ENCODE measurements at regions not wholly inside any gene's neighbourhood (a gene's known extent, or its start where the extent isn't known, plus 50 kb on each side); places are given as distances from the start of the nearest gene placed in this dataset.
"Not testable (repeated sequence)": the region's sequence is repeated elsewhere in the genome, so short reads cannot be mapped to it uniquely, and the experiment has no call there.

GRCh38 chr13:111584101-111584672 is 263.7 kb downstream of the TEX29 start:
- DNase-seq (ENCODE audit: low read depth in 2 of 2, low spot score in 1 of 2) = no peak

GRCh38 chr13:111584870-111585269 is 264.4 kb downstream of the TEX29 start:
- no peak for DNase-seq (ENCODE audit: low read depth in 2 of 2, low spot score in 1 of 2)

GRCh38 chr13:111586291-111586690 is 265.8 kb downstream of the TEX29 start:
- DNase-seq (ENCODE audit: low read depth in 2 of 2, low spot score in 1 of 2) = no peak

GRCh38 chr13:111587249-111587648 is 266.8 kb downstream of the TEX29 start:
- DNase-seq (ENCODE audit: low read depth in 2 of 2, low spot score in 1 of 2) = no peak

GRCh38 chr13:111589321-111589720 is 268.9 kb downstream of the TEX29 start:
- DNase-seq (ENCODE audit: low read depth in 2 of 2, low spot score in 1 of 2) = no peak

- DNase-seq (ENCODE audit: low read depth in 2 of 2, low spot score in 1 of 2) = no peak
These were observed 269.6 kb downstream of the TEX29 start for GRCh38 chr13:111589992-111590391.

GRCh38 chr13:111590796-111591195 is 270.4 kb downstream of the TEX29 start:
- no peak for DNase-seq (ENCODE audit: low read depth in 2 of 2, low spot score in 1 of 2)

GRCh38 chr13:111593490-111593889 is 273.0 kb downstream of the TEX29 start:
- not testable (repeated sequence) for DNase-seq (ENCODE audit: low read depth in 2 of 2, low spot score in 1 of 2)

- no peak for DNase-seq (ENCODE audit: low read depth in 2 of 2, low spot score in 1 of 2)
These were observed 274.2 kb downstream of the TEX29 start for GRCh38 chr13:111594606-111595005.

GRCh38 chr13:111595276-111595675 is 274.8 kb downstream of the TEX29 start:
- DNase-seq (ENCODE audit: low read depth in 2 of 2, low spot score in 1 of 2) = no peak

GRCh38 chr13:111595791-111596190 is 275.3 kb downstream of the TEX29 start:
- DNase-seq (ENCODE audit: low read depth in 2 of 2, low spot score in 1 of 2) = no peak

GRCh38 chr13:111597191-111597611 is 276.8 kb downstream of the TEX29 start:
- no peak for DNase-seq (ENCODE audit: low read depth in 2 of 2, low spot score in 1 of 2)

GRCh38 chr13:111597618-111598017 is 277.2 kb downstream of the TEX29 start:
- DNase-seq (ENCODE audit: low read depth in 2 of 2, low spot score in 1 of 2) = no peak

GRCh38 chr13:111598747-111599146 is 278.3 kb downstream of the TEX29 start:
- DNase-seq (ENCODE audit: low read depth in 2 of 2, low spot score in 1 of 2) = no peak

- no peak for DNase-seq (ENCODE audit: low read depth in 2 of 2, low spot score in 1 of 2)
These were observed 279.3 kb downstream of the TEX29 start for GRCh38 chr13:111599791-111600190.

GRCh38 chr13:111602874-111603273 is 282.4 kb downstream of the TEX29 start:
- DNase-seq (ENCODE audit: low read depth in 2 of 2, low spot score in 1 of 2) = no peak

GRCh38 chr13:111604097-111604496 is 283.7 kb downstream of the TEX29 start:
- DNase-seq (ENCODE audit: low read depth in 2 of 2, low spot score in 1 of 2) = no peak

GRCh38 chr13:111608556-111608955 is 288.1 kb downstream of the TEX29 start:
- DNase-seq (ENCODE audit: low read depth in 2 of 2, low spot score in 1 of 2) = no peak

GRCh38 chr13:111609631-111610030 is 289.2 kb downstream of the TEX29 start:
- no peak for DNase-seq (ENCODE audit: low read depth in 2 of 2, low spot score in 1 of 2)

- no peak for DNase-seq (ENCODE audit: low read depth in 2 of 2, low spot score in 1 of 2)
These were observed 289.6 kb downstream of the TEX29 start for GRCh38 chr13:111610081-111610480.

GRCh38 chr13:111610879-111611278 is 290.4 kb downstream of the TEX29 start:
- DNase-seq (ENCODE audit: low read depth in 2 of 2, low spot score in 1 of 2) = no peak

GRCh38 chr13:111611651-111612050 is 291.2 kb downstream of the TEX29 start:
- DNase-seq (ENCODE audit: low read depth in 2 of 2, low spot score in 1 of 2) = no peak

- no peak for DNase-seq (ENCODE audit: low read depth in 2 of 2, low spot score in 1 of 2)
These were observed 292.4 kb downstream of the TEX29 start for GRCh38 chr13:111612886-111613285.

GRCh38 chr13:111614009-111614408 is 293.6 kb downstream of the TEX29 start:
- no peak for DNase-seq (ENCODE audit: low read depth in 2 of 2, low spot score in 1 of 2)
